Naive thymus-derived CD4-positive, alpha-beta T cell (primary cell): ENCODE measurements at regions not wholly inside any gene's neighbourhood (a gene's known extent, or its start where the extent isn't known, plus 50 kb on each side); places are given as distances from the start of the nearest gene placed in this dataset.

ENCODE experiments used
- ATAC-seq: fragments of 150-1000 bp; cut with Tn5 transposase; 2 replicates; pipeline ENCODE4 v1.10.0; 2021; ENCODE audit warnings: mild to moderate bottlenecking, moderate library complexity
- CTCF ChIA-PET: fragments of 350-600 bp; sonication (Branson Sonifier 250); formaldehyde crosslinking; loops from one replicate; lab custom pipeline; 2021; ENCODE audit warnings: antibody characterized with exemption; lab: Charles Lee
- POLR2A ChIA-PET: fragments of 350-600 bp; sonication (Branson Sonifier 250); formaldehyde crosslinking; loops from one replicate; lab custom pipeline; 2021; ENCODE audit warnings: antibody characterized with exemption, inconsistent platforms; lab: Charles Lee
- DNase-seq, 9 donors: peaks; one replicate each; pipeline versions ENCODE4 v3.0.0 to v3.0.0-alpha.2; 2020 to 2022; ENCODE audit warnings: mixed read lengths in 1 of 9
- H3K27ac ChIP-seq: one replicate; pipeline ENCODE4 v1.7.0; 2013; ENCODE audit warnings: mild to moderate bottlenecking, low read depth, low read length, moderate library complexity
- H3K27me3 ChIP-seq, 2 donors: one replicate each; pipeline ENCODE4 v1.7.0; 2013; ENCODE audit warnings: low read length in 2 of 2, mild to moderate bottlenecking in 2 of 2, moderate library complexity in 2 of 2; ENCODE audit not compliant: control insufficient read depth in 2 of 2, insufficient read depth in 2 of 2
- H3K36me3 ChIP-seq, 3 experiments: 1 replicate in 2 of 3; 2 replicates in 1 of 3; pipeline ENCODE4 v1.7.0; 2013; ENCODE audit warnings: low read length in 3 of 3, mild to moderate bottlenecking in 3 of 3, moderate library complexity in 1 of 3; ENCODE audit not compliant: insufficient read depth in 3 of 3, control insufficient read depth in 2 of 3
- H3K4me1 ChIP-seq, 2 donors: one replicate each; pipeline ENCODE4 v1.7.0; 2013; ENCODE audit warnings: low read length in 2 of 2, mild to moderate bottlenecking in 2 of 2, moderate library complexity in 1 of 2; ENCODE audit not compliant: control insufficient read depth in 2 of 2, insufficient read depth in 2 of 2
- H3K4me3 ChIP-seq: 2 replicates; pipeline ENCODE4 v1.7.0; 2013; ENCODE audit warnings: mild to moderate bottlenecking, low read length
- H3K9me3 ChIP-seq, 3 experiments: 1 replicate in 2 of 3; 2 replicates in 1 of 3; pipeline ENCODE4 v1.7.0; 2013; ENCODE audit warnings: low read length in 3 of 3; ENCODE audit not compliant: control insufficient read depth in 2 of 3
- H3K27ac Mint-ChIP-seq, 9 donors: one replicate each; pipeline ENCODE4 v1.8.0; 2020 to 2022; ENCODE audit warnings: mixed read lengths in 9 of 9, mild to moderate bottlenecking in 8 of 9, moderate library complexity in 5 of 9, inconsistent platforms in 2 of 9
- H3K27me3 Mint-ChIP-seq, 5 donors: one replicate each; pipeline ENCODE4 v1.8.0; 2021 to 2022; ENCODE audit warnings: mixed read lengths in 5 of 5, mild to moderate bottlenecking in 1 of 5
- H3K36me3 Mint-ChIP-seq, 5 donors: one replicate each; pipeline ENCODE4 v1.8.0; 2020 to 2022; ENCODE audit warnings: mixed read lengths in 5 of 5, mild to moderate bottlenecking in 3 of 5, inconsistent platforms in 1 of 5
- H3K4me1 Mint-ChIP-seq, 7 donors: one replicate each; pipeline ENCODE4 v1.8.0; 2020 to 2022; ENCODE audit warnings: mixed read lengths in 7 of 7, mild to moderate bottlenecking in 3 of 7, inconsistent platforms in 1 of 7
- H3K4me3 Mint-ChIP-seq, 10 donors: one replicate each; pipeline ENCODE4 v1.8.0; 2020 to 2022; ENCODE audit warnings: mild to moderate bottlenecking in 10 of 10, mixed read lengths in 10 of 10, moderate library complexity in 6 of 10, inconsistent platforms in 2 of 10
- H3K9me3 Mint-ChIP-seq, 11 donors: one replicate each; pipeline ENCODE4 v1.8.0; 2020 to 2022; ENCODE audit warnings: mixed read lengths in 11 of 11, mild to moderate bottlenecking in 4 of 11, inconsistent platforms in 1 of 11, moderate library complexity in 1 of 11
- intact Hi-C, 2 donors: fragments of 100-400 bp; cut with micrococcal nuclease; formaldehyde crosslinking; loops; one replicate each; pipeline ENCODE4 v1.15.1; 2023

- Mint-ChIP-seq H3K9me3 (peaks cover 0 to 13% (median 2%) of the 10 kb centered on the region in 11 donors), H3K27me3 (peaks cover 0 to 12% (median 10%) of the 10 kb centered on the region in 5 donors), H3K36me3 (peaks cover 0 to 1% (median 0%) of the 10 kb centered on the region in 5 donors), H3K4me1 (no peaks in the 10 kb centered on the region), H3K4me3 (no peak overlapping the region), H3K27ac (no peak overlapping the region)
- ATAC-seq (no peak), DNase-seq (no peak)
- Histone ChIP-seq H3K27ac (no peak overlapping the region), H3K4me3 (no peak overlapping the region), H3K4me1 (no peaks in the 10 kb centered on the region), H3K27me3 (no peaks in the 10 kb centered on the region), H3K36me3 (no peaks in the 10 kb centered on the region), H3K9me3 (no peaks in the 10 kb centered on the region)
- intact Hi-C loops, result no loop called here
- ChIA-PET POLR2A (no interaction called here), CTCF (no interaction called here)
Measured at GRCh38 chr21:39066829-39067780, 116.1 kb downstream of the PSMG1 start.

- ATAC-seq, result no peak
- CTCF ChIA-PET, result no interaction called here
Measured at GRCh38 chr21:39065917-39066316, 117.3 kb downstream of the PSMG1 start.

GRCh38 chr21:39064325-39065012 lies 118.8 kb downstream of the PSMG1 start:
- H3K27ac Mint-ChIP-seq, result no peak overlapping the region
- intact Hi-C loops, result no loop called here
- H3K4me1 Mint-ChIP-seq, result no peaks in the 10 kb centered on the region
- CTCF ChIA-PET, result interaction anchor here (0.7 kb wide), 1 partner anchor 223 kb away, joined by 3 read pairs; no protein-coding TSS in a partner anchor
- peaks cover 0 to 1% (median 0%) of the 10 kb centered on the region in 5 donors for H3K36me3 Mint-ChIP-seq
- ATAC-seq (no peak), DNase-seq (no peak)
- H3K9me3 Mint-ChIP-seq, result peaks cover 0 to 13% (median 2%) of the 10 kb centered on the region in 11 donors
- Histone ChIP-seq H3K36me3 (no peaks in the 10 kb centered on the region), H3K9me3 (no peaks in the 10 kb centered on the region), H3K4me1 (no peaks in the 10 kb centered on the region), H3K4me3 (no peak overlapping the region), H3K27me3 (no peaks in the 10 kb centered on the region), H3K27ac (no peak overlapping the region)
- POLR2A ChIA-PET, result no interaction called here
- H3K4me3 Mint-ChIP-seq, result no peak overlapping the region
- peaks cover 5 to 17% (median 7%) of the 10 kb centered on the region in 5 donors for H3K27me3 Mint-ChIP-seq

More at GRCh38 chr21:39065917-39066316, 117.3 kb downstream of the PSMG1 start:
- Histone ChIP-seq H3K4me3 (no peak overlapping the region), H3K27me3 (no peaks in the 10 kb centered on the region), H3K27ac (no peak overlapping the region), H3K9me3 (no peaks in the 10 kb centered on the region), H3K4me1 (no peaks in the 10 kb centered on the region), H3K36me3 (no peaks in the 10 kb centered on the region)
- Mint-ChIP-seq H3K4me1 (no peaks in the 10 kb centered on the region), H3K27me3 (peaks cover 0 to 21% (median 10%) of the 10 kb centered on the region in 5 donors), H3K27ac (no peak overlapping the region), H3K36me3 (peaks cover 0 to 1% (median 0%) of the 10 kb centered on the region in 5 donors), H3K4me3 (no peak overlapping the region), H3K9me3 (peaks cover 0 to 13% (median 2%) of the 10 kb centered on the region in 11 donors)
- DNase-seq, result no peak
- intact Hi-C loops, result no loop called here
- POLR2A ChIA-PET, result no interaction called here

DNA sequence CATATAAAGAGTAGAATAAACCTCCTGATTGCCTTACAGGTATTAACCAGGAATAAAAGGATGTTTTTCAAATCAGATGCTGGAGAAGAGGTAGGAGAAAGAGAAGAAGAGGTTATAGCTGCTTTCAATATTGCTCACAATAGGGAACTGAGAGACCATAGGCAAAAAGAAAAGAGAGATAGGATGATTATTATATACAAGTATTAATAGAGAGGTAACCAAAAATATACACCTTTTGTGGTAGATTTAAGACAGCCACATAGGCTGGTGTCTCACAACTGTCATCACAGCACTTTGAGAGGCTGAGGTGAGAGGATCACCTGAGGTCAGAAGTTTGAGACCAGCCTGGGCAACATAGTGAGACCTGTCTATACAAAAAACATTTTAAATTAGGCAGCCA lies 119.7 kb downstream of the PSMG1 start:
- Histone ChIP-seq H3K4me3 (no peak overlapping the region), H3K27me3 (no peaks in the 10 kb centered on the region), H3K4me1 (no peaks in the 10 kb centered on the region), H3K27ac (no peak overlapping the region), H3K36me3 (no peaks in the 10 kb centered on the region), H3K9me3 (no peaks in the 10 kb centered on the region)
- peaks cover 1 to 17% (median 4%) of the 10 kb centered on the region in 5 donors for H3K27me3 Mint-ChIP-seq
- peaks cover 0 to 1% (median 0%) of the 10 kb centered on the region in 5 donors for H3K36me3 Mint-ChIP-seq
- no peaks in the 10 kb centered on the region for H3K4me1 Mint-ChIP-seq
- H3K4me3 Mint-ChIP-seq, result no peak overlapping the region
- DNase-seq (no peak), ATAC-seq (no peak)
- ChIA-PET POLR2A (no interaction called here), CTCF (interaction anchor here (0.6 kb wide), 1 partner anchor 395 kb away, joined by 3 read pairs; no protein-coding TSS in a partner anchor)
- H3K27ac Mint-ChIP-seq, result no peak overlapping the region
- intact Hi-C loops, result no loop called here
- H3K9me3 Mint-ChIP-seq, result peaks cover 0 to 10% (median 0%) of the 10 kb centered on the region in 11 donors

DNA sequence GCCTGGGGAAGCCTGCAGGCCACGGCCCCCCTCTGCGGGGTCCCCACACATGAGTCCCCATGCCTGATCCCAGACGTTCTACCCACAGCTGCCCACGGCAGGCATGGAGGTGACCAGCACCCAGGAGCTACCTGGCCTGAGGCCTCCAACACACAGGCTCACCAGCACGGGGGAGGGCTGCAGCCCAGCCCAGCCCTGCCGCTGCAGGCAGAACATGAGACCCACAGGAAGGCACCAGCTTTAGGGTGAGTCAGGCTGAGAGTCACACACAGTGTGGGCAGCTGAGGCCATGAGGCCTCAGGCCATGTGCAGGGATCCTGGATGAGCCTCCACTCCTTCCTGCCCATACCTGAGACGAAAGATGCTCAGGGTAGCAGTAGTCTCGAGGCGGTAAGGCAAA lies 121.1 kb downstream of the PSMG1 start:
- peaks cover 0 to 9% (median 0%) of the 10 kb centered on the region in 11 donors for H3K9me3 Mint-ChIP-seq
- H3K4me3 Mint-ChIP-seq, result no peak overlapping the region
- no peaks in the 10 kb centered on the region for H3K36me3 ChIP-seq
- no peak overlapping the region for H3K27ac Mint-ChIP-seq
- H3K4me1 Mint-ChIP-seq, result no peaks in the 10 kb centered on the region
- H3K4me1 ChIP-seq, result no peaks in the 10 kb centered on the region
- no peak overlapping the region for H3K27ac ChIP-seq
- intact Hi-C loops, result no loop called here
- ChIA-PET POLR2A (no interaction called here), CTCF (no interaction called here)
- peaks cover 0 to 1% (median 0%) of the 10 kb centered on the region in 5 donors for H3K36me3 Mint-ChIP-seq
- peaks cover 0 to 15% (median 4%) of the 10 kb centered on the region in 5 donors for H3K27me3 Mint-ChIP-seq
- H3K9me3 ChIP-seq, result no peaks in the 10 kb centered on the region
- ATAC-seq (no peak), DNase-seq (no peak)
- no peaks in the 10 kb centered on the region for H3K27me3 ChIP-seq
- H3K4me3 ChIP-seq, result no peak overlapping the region

DNA sequence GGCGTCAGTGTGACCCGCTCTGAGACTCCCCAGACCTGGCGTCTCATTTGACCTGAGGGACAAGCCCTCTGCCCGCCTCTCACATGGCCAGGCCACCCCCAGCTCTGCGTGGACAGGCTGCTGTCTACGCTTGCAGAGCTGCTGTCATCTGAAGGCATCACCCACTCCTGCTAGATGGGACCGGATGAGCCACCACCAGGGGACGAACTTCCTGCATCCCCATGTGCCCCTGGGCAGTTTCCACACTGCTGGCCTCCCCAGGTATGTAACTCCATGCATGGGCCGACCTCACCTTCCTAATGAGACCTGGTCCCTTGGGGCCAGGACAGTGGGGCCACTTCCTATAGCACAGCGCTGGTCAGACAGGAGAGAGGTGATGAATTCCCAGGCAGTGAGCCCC lies 121.5 kb downstream of the PSMG1 start:
- no peak overlapping the region for H3K4me3 ChIP-seq
- ChIA-PET POLR2A (no interaction called here), CTCF (no interaction called here)

More for the DNA sequence above, 121.5 kb downstream of the PSMG1 start:
- Mint-ChIP-seq H3K4me1 (no peaks in the 10 kb centered on the region), H3K27ac (no peak overlapping the region), H3K36me3 (peaks cover 0 to 1% (median 0%) of the 10 kb centered on the region in 5 donors), H3K4me3 (no peak overlapping the region), H3K9me3 (peaks cover 0 to 9% (median 0%) of the 10 kb centered on the region in 11 donors), H3K27me3 (peaks cover 0 to 16% (median 6%) of the 10 kb centered on the region in 5 donors)
- no peak for ATAC-seq
- H3K4me1 ChIP-seq, result no peaks in the 10 kb centered on the region
- DNase-seq, result no peak
- intact Hi-C loops, result no loop called here
- no peaks in the 10 kb centered on the region for H3K36me3 ChIP-seq
- H3K27me3 ChIP-seq, result no peaks in the 10 kb centered on the region
- no peaks in the 10 kb centered on the region for H3K9me3 ChIP-seq
- H3K27ac ChIP-seq, result no peak overlapping the region
